GM12892 (cell line): ENCODE measurements at regions not wholly inside any gene's neighbourhood (a gene's known extent, or its start where the extent isn't known, plus 50 kb on each side); places are given as distances from the start of the nearest gene placed in this dataset.

ENCODE experiments used
- DNase-seq: peaks from one replicate; pipeline ENCODE4 v3.0.0; 2011; ENCODE audit not compliant: insufficient read length
- FAIRE-seq: peaks from 2 replicates; lab custom pipeline; 2011; peaks lifted over from hg19 to GRCh38; lab: Jason Lieb, UNC
- POLR2A ChIP-seq: IDR thresholded peaks from 2 replicates; pipeline ENCODE4 v1.6.1; 2011; ENCODE audit warnings: low read depth, low read length, control low read depth
- POLR2AphosphoS5 ChIP-seq: IDR thresholded peaks from 2 replicates; pipeline ENCODE4 v1.6.1; 2011; ENCODE audit warnings: low read depth, low read length, control low read depth
- TAF1 ChIP-seq: IDR thresholded peaks from 2 replicates; pipeline ENCODE4 v1.6.1; 2011; ENCODE audit warnings: low read depth, mild to moderate bottlenecking, control low read depth, low read length, borderline replicate concordance

- DNase-seq (no peak), FAIRE-seq (no peak)
- TF ChIP-seq TAF1 (no peak), POLR2AphosphoS5 (no peak), POLR2A (no peak)
Measured at GRCh38 chr12:13275241-13276085, 78.9 kb downstream of the EMP1 start.

GRCh38 chr12:13273850-13274249, 77.3 kb downstream of the EMP1 start:
- FAIRE-seq = no peak
- no peak for TF ChIP-seq POLR2AphosphoS5
- DNase-seq = no peak

GRCh38 chr12:13273097-13273496, 76.6 kb downstream of the EMP1 start:
- DNase-seq (no peak), FAIRE-seq (no peak)
- TF ChIP-seq TAF1 (no peak), POLR2AphosphoS5 (no peak), POLR2A (no peak)

- FAIRE-seq = no peak
- TF ChIP-seq TAF1 = no peak
- no peak for TF ChIP-seq POLR2A
- no peak for TF ChIP-seq POLR2AphosphoS5
- DNase-seq = no peak
Measured at GRCh38 chr12:13270817-13271216, 74.3 kb downstream of the EMP1 start.
